Bronchial epithelial cell (primary cell): ENCODE measurements at regions not wholly inside any gene's neighbourhood (a gene's known extent, or its start where the extent isn't known, plus 50 kb on each side); places are given as distances from the start of the nearest gene placed in this dataset.

ENCODE experiments used
- DNase-seq: peaks from one replicate; pipeline ENCODE4 v3.0.0-alpha.2; 2010; ENCODE audit warnings: low read depth
- FAIRE-seq: peaks from 2 replicates; lab custom pipeline; 2011; peaks lifted over from hg19 to GRCh38; lab: Jason Lieb, UNC
- H3K27me3 ChIP-seq: 2 replicates; pipeline ENCODE4 v1.5.1; 2011; ENCODE audit warnings: low read length; ENCODE audit not compliant: control insufficient read depth, insufficient read depth
- H3K36me3 ChIP-seq: 2 replicates; pipeline ENCODE4 v1.5.1; 2011; ENCODE audit warnings: low read length; ENCODE audit not compliant: control insufficient read depth, insufficient read depth
- H3K4me3 ChIP-seq: 2 replicates; pipeline ENCODE4 v1.5.1; 2011; ENCODE audit warnings: mild to moderate bottlenecking, low read depth, low read length, control low read depth
- TF ChIP-seq, protein P1 (sequence below): IDR thresholded peaks from 2 replicates; pipeline ENCODE4 v1.5.1; 2011; ENCODE audit warnings: mild to moderate bottlenecking, moderate library complexity, low read length, control low read depth, inconsistent platforms; ENCODE audit not compliant: insufficient read depth, severe bottlenecking

DNA sequence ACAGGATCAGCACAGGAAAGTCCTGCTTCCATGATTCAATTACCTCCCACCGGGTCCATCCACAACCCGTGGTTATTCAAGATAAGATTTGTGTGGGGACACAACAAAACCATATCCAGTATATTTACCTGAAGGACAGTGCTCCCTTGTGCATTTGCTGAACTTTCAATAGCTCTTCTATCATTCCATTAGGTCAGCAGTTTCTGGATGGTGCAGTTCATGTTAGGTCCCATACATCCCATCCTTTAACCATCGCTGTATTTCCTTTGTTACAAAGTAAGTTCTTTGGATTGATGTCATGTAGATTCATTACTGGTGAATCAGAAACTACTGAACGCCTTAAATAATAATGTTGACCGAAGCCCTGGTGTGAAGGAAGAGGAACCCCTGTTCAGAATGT lies 775.9 kb downstream of the TRIML1 start:
- Histone ChIP-seq H3K4me3 (no peak overlapping the region), H3K36me3 (no peaks in the 10 kb centered on the region), H3K27me3 (no peaks in the 10 kb centered on the region)
- TF ChIP-seq, protein P1, sequence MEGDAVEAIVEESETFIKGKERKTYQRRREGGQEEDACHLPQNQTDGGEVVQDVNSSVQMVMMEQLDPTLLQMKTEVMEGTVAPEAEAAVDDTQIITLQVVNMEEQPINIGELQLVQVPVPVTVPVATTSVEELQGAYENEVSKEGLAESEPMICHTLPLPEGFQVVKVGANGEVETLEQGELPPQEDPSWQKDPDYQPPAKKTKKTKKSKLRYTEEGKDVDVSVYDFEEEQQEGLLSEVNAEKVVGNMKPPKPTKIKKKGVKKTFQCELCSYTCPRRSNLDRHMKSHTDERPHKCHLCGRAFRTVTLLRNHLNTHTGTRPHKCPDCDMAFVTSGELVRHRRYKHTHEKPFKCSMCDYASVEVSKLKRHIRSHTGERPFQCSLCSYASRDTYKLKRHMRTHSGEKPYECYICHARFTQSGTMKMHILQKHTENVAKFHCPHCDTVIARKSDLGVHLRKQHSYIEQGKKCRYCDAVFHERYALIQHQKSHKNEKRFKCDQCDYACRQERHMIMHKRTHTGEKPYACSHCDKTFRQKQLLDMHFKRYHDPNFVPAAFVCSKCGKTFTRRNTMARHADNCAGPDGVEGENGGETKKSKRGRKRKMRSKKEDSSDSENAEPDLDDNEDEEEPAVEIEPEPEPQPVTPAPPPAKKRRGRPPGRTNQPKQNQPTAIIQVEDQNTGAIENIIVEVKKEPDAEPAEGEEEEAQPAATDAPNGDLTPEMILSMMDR: no peak
- DNase-seq (no peak), FAIRE-seq (no peak)

DNA sequence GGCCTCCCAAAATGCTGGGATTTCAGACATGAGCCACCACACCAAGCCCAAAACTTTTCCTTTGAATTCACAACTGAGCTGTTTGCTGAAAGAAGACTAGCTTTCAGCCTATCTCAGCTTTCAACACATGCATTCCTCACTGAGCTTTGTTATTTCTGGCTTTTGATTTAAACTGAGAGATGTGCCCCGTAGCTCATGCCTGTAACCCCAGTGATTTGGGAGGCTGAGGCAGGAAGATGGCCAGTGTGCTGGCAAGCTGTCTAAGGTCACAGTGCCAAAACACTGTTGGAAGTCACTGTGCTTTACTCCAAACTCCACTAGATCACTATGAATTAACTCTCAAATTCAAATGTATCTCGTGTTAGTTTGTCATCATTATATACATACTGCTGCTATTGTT lies 779.5 kb downstream of the TRIML1 start:
- DNase-seq (no peak), FAIRE-seq (no peak)
- Histone ChIP-seq H3K27me3 (no peaks in the 10 kb centered on the region), H3K4me3 (no peak overlapping the region), H3K36me3 (no peaks in the 10 kb centered on the region)
- TF ChIP-seq, protein P1: no peak

DNA sequence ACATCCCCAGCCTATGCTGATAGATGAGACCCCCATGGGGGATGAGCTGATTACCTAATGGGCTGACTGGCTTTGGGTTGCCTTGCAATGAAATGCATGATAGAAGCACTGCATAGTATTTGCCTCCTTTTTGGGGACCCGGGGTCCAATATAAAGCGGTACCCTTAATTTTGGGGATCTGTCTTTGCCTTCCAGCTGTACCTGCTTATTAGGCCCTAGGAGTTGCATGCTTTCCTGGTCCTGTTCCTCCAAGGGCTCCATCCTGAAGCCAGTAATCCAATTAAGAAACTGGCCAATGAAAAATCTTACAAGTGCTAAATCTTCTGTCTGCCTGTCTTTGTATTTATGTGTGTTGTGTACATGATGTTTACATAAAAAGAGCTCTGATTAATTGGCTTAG lies 791.6 kb downstream of the TRIML1 start:
- FAIRE-seq: no peak

DNA sequence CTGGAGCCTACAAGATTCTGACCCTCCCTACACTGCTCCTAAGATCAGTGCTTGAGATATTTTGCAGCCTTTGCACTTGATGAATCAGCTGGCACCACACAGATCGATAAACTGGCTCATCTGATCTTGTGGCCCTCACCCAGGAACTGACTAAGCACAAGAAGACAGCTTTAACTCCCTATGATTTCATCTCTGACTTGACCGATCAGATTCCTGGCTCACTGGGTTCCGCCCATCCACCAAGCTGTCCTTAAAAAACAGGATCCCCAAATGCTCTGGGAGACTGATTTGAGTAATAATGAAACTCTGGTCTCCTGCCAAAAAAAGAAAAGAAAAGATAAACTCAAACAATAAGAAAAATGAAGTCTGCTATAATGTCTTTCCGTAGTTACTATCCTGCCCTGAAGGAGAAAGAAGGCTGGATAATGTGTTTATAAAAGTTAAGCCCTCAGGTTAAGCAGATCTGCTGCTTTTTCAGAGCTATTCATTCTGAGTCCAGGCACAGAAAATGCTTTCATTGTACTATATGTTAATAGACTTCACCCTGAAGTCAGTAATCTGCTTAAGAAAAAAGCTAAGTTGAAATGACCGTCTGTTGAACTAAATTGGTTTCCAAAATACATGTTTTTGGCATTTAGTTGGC lies 795.2 kb downstream of the TRIML1 start:
- peak; percentile 86 for DNase-seq
- no peak for FAIRE-seq
- Histone ChIP-seq H3K36me3 (no peaks in the 10 kb centered on the region), H3K4me3 (no peak overlapping the region), H3K27me3 (no peaks in the 10 kb centered on the region)
- TF ChIP-seq, protein P1: no peak

More for the DNA sequence above, 791.6 kb downstream of the TRIML1 start:
- no peak for DNase-seq
- Histone ChIP-seq H3K27me3 (no peaks in the 10 kb centered on the region), H3K36me3 (no peaks in the 10 kb centered on the region), H3K4me3 (no peak overlapping the region)
- TF ChIP-seq, protein P1: no peak

DNA sequence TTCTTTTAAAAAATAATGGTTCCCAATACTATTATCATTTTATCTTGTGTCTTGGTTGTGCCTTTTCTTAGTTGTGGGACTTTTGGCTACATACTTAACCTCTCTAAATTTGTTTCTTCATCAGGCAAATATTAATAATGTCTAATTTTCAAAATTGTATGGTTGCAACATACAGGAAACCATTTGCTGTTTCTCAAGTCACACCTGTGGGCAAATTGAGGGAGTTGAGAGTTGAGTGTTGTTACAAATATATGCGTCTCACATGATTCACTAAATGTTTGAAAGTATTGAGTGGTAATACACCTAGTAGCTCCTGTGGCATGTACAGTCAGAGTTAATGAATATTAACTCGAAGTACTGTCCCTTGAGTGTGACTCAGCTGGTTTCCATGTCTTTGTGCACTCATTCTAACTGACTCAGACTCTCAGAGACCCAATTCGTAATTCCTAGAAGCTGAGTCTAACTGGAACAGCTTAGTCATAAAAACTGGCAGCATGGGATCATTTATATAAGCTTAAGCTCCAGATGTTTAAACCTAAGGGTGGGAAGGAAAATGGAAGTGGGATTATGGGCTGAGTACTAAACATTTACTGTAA lies 802.4 kb downstream of the TRIML1 start:
- DNase-seq: peak; percentile 100
- FAIRE-seq: peak; percentile 60
- TF ChIP-seq, protein P1: no peak
- no peak overlapping the region for H3K4me3 ChIP-seq
- no peaks in the 10 kb centered on the region for H3K27me3 ChIP-seq
- H3K36me3 ChIP-seq: no peaks in the 10 kb centered on the region

DNA sequence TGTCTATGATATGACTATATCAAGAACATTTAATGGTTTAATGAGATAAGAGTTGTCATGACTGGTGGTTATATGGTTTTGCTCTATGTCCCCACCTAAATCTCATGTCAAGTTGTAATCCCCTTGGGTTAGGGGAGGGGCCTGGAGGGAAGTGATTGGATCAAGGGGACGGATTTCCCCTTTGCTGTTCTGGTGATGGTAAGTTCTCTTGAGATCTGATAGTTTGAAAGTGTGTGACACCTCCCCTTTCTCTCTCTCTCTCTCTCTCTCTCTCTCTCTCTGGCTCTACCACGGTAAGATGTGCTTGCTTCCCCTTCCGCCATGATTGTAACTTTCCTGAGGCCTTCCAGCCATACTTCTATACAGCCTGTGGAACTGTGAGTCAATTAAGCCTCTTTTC lies 803.4 kb downstream of the TRIML1 start:
- no peak for DNase-seq

More for the DNA sequence above, 803.4 kb downstream of the TRIML1 start:
- TF ChIP-seq, protein P1: no peak
- H3K36me3 ChIP-seq: no peaks in the 10 kb centered on the region
- no peak overlapping the region for H3K4me3 ChIP-seq
- H3K27me3 ChIP-seq: no peaks in the 10 kb centered on the region
- FAIRE-seq: no peak
